ENCODE measurements at regions not wholly inside any gene's neighbourhood (a gene's known extent, or its start where the extent isn't known, plus 50 kb on each side); places are given as distances from the start of the nearest gene placed in this dataset.

DNA sequence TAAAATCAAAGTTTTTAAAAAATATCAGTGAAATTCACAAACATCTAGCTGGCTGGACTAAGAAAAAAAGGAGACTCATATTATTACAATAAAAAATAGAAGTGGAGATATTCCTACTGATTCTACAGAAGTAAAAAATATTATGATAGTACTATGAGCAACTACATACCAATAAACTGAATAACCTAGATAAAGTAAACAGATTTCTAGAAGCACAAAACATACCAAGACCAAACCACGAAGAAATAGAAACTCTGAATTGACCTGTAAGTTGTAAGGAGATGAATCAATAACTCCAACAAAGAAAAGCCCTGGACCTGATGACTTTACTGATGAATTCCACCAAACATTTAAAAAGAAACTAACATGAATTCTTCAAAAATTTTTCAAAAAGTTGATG is 867.3 kb downstream of the PCDH18 start:
- intact Hi-C loops (cut with DNase I): no loop called here
- Histone ChIP-seq H3K27ac (no peak overlapping the region), H3K27me3 (no peaks in the 10 kb centered on the region), H3K36me3 (replicated peaks in 1 of 2) (no peaks in the 10 kb centered on the region), H3K4me3 (no peak overlapping the region), H3K9me3 (replicated peaks in 1 of 3) (no peaks in the 10 kb centered on the region), H3K4me1 (replicated peaks in 1 of 2) (no peaks in the 10 kb centered on the region)
- 62 to 82% (median 74%) methylated on average over 1 of the region's 1 CpG for WGBS, 4 donors
- TF ChIP-seq CTCF (IDR thresholded peaks at IDR 0.05) (no peak), POLR2A (IDR thresholded peaks at IDR 0.05) (no peak)
- DNase-seq: no peak

- 55 to 74% (median 56%) methylated on average over 1 of the region's 1 CpG for WGBS, 4 donors
- intact Hi-C loops (cut with DNase I): no loop called here
- H3K4me1 ChIP-seq (replicated peaks in 1 of 2): no peaks in the 10 kb centered on the region
Measured at GRCh38 chr4:136662539-136662938, 869.8 kb downstream of the PCDH18 start.

GRCh38 chr4:136653640-136654406 is 878.5 kb downstream of the PCDH18 start:
- Histone ChIP-seq H3K36me3 (replicated peaks in 1 of 2) (no peaks in the 10 kb centered on the region), H3K27me3 (no peaks in the 10 kb centered on the region), H3K4me3 (no peak overlapping the region), H3K9me3 (replicated peaks in 1 of 3) (no peaks in the 10 kb centered on the region), H3K27ac (no peak overlapping the region), H3K4me1 (replicated peaks in 1 of 2) (no peaks in the 10 kb centered on the region)
- intact Hi-C loops (cut with DNase I): no loop called here
- TF ChIP-seq POLR2A (IDR thresholded peaks at IDR 0.05): no peak
- no peak for TF ChIP-seq CTCF (IDR thresholded peaks at IDR 0.05)
- WGBS, 4 donors: 67 to 75% (median 70%) methylated on average over 7 of the region's 7 CpGs
- DNase-seq: no peak

More at GRCh38 chr4:136662539-136662938, 869.8 kb downstream of the PCDH18 start:
- Histone ChIP-seq H3K4me3 (no peak overlapping the region), H3K27me3 (no peaks in the 10 kb centered on the region), H3K27ac (no peak overlapping the region), H3K36me3 (replicated peaks in 1 of 2) (no peaks in the 10 kb centered on the region), H3K9me3 (replicated peaks in 1 of 3) (no peaks in the 10 kb centered on the region)
- no peak for DNase-seq
- TF ChIP-seq POLR2A (IDR thresholded peaks at IDR 0.05) (no peak), CTCF (IDR thresholded peaks at IDR 0.05) (no peak)

DNA sequence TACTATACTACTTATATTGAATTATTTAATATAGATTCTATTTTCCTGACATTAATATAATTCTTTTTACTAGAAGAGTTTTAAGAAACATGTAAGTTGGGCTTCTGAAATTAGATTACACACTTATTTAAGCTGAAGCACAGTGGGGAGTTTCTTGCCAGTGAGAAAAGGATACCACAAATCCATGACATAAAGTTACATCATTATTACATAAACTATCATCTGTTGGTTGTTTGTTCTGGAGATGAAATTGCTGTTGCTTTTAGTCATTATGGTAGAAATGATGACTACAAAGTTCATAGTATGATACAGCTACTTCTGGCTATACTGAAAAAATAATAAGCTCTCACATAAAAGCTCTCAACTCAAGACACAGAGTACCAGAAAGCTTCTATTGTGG is 880.4 kb downstream of the PCDH18 start:
- no peak overlapping the region for H3K4me3 ChIP-seq
- TF ChIP-seq POLR2A (IDR thresholded peaks at IDR 0.05) (no peak), CTCF (IDR thresholded peaks at IDR 0.05) (no peak)
- intact Hi-C loops (cut with DNase I): no loop called here
- no peaks in the 10 kb centered on the region for H3K36me3 ChIP-seq (replicated peaks in 1 of 2)
- H3K27ac ChIP-seq: no peak overlapping the region
- H3K9me3 ChIP-seq (replicated peaks in 1 of 3): no peaks in the 10 kb centered on the region
- no peaks in the 10 kb centered on the region for H3K4me1 ChIP-seq (replicated peaks in 1 of 2)
- no peaks in the 10 kb centered on the region for H3K27me3 ChIP-seq
- no peak for DNase-seq
